K562 (cell line): ENCODE measurements at regions not wholly inside any gene's neighbourhood (a gene's known extent, or its start where the extent isn't known, plus 50 kb on each side); places are given as distances from the start of the nearest gene placed in this dataset.

Experiments
- ATAC-seq: fragments of 200-7000 bp; cut with Tn5 transposase; 3 replicates; pipeline ENCODE4 v1.9.1; 2020; ENCODE audit warnings: moderate library complexity
- BruUV-seq: library from RNA; stranded (reverse); fragments of 400-500 nt; replicated peaks from 2 replicates; lab custom pipeline; 2021; lab: Mats Ljungman, UMichigan
- CTCF ChIA-PET: fragments of 300-600 bp; formaldehyde crosslinking; extraction: SDS; loops from one replicate; lab custom pipeline; 2021; ENCODE audit warnings: low intra/inter-chr PET ratio; lab: Yijun Ruan, JAX
- POLR2A ChIA-PET: fragments of 300-600, 350-650 bp; sonication (Branson Sonifier 250); formaldehyde crosslinking; extraction: SDS; loops from one replicate; lab custom pipeline; 2021; ENCODE audit warnings: antibody characterized with exemption, inconsistent platforms; lab: Yijun Ruan, JAX
- DNase-seq, 4 experiments: peaks; one replicate each; pipeline versions ENCODE4 v3.0.0 to v3.0.0-alpha.2; 2011 to 2018; ENCODE audit warnings: low spot score in 3 of 4, mixed read lengths in 3 of 4; ENCODE audit errors: extremely low read depth in 1 of 4
- FAIRE-seq: peaks from 2 replicates; lab custom pipeline; 2011; peaks lifted over from hg19 to GRCh38; lab: Jason Lieb, UNC
- H2AFZ ChIP-seq: 2 replicates; pipeline ENCODE4 v1.6.0; 2011; ENCODE audit warnings: low read depth, low read length, control low read depth, inconsistent platforms
- H3K27ac ChIP-seq: fragments of 200-600 bp; 3 replicates; pipeline ENCODE4 v1.8.0; 2011; ENCODE audit warnings: low read depth, mild to moderate bottlenecking, control low read depth, inconsistent platforms, low read length, moderate library complexity, mixed read lengths; ENCODE audit errors: extremely low read depth
- H3K27me3 ChIP-seq, 2 experiments: fragments of 300-600 bp in 1 of 2; 2 replicates in 1 of 2; 3 replicates in 1 of 2; pipeline versions ENCODE4 v1.6.0 to v1.8.0; 2011; ENCODE audit warnings: inconsistent platforms in 2 of 2, low read length in 2 of 2, mild to moderate bottlenecking in 1 of 2, mixed read lengths in 1 of 2, moderate library complexity in 1 of 2; ENCODE audit not compliant: control insufficient read depth in 2 of 2, insufficient read depth in 2 of 2
- H3K36me3 ChIP-seq: fragments of 300-600 bp; 3 replicates; pipeline ENCODE4 v1.8.0; 2011; ENCODE audit warnings: mild to moderate bottlenecking, low read length, inconsistent platforms; ENCODE audit not compliant: control insufficient read depth, insufficient read depth
- H3K4me1 ChIP-seq, 2 experiments: fragments of 200-600 bp in 1 of 2; replicated peaks in 1 of 2; 2 replicates in 1 of 2; 3 replicates in 1 of 2; pipeline versions ENCODE4 v1.5.1 to v1.8.0; 2011; ENCODE audit warnings: inconsistent platforms in 2 of 2, low read length in 2 of 2, mild to moderate bottlenecking in 1 of 2, mixed read lengths in 1 of 2, moderate library complexity in 1 of 2; ENCODE audit not compliant: control insufficient read depth in 2 of 2, insufficient read depth in 2 of 2
- H3K4me2 ChIP-seq: 2 replicates; pipeline ENCODE4 v1.6.1; 2011; ENCODE audit warnings: low read length, control low read depth, inconsistent platforms, mixed read lengths; ENCODE audit not compliant: insufficient read depth
- H3K4me3 ChIP-seq: fragments of 200-600 bp; sonication (generic), shearing (Covaris generic); 2 replicates; pipeline ENCODE4 v1.5.1; 2016; ENCODE audit warnings: control low read depth, inconsistent platforms
- H3K79me2 ChIP-seq: fragments of 200-600 bp; 3 replicates; pipeline ENCODE4 v1.8.0; 2011; ENCODE audit warnings: low read length, inconsistent platforms; ENCODE audit not compliant: control insufficient read depth, insufficient read depth
- H3K9ac ChIP-seq, 2 experiments: 2 replicates each; pipeline versions ENCODE4 v1.6.0 to v1.6.1; 2011; ENCODE audit warnings: low read depth in 2 of 2, low read length in 2 of 2, control low read depth in 1 of 2, inconsistent platforms in 1 of 2, mild to moderate bottlenecking in 1 of 2, mixed read lengths in 1 of 2; ENCODE audit not compliant: insufficient read depth in 1 of 2
- H3K9me1 ChIP-seq: one replicate; pipeline ENCODE4 v1.6.0; 2011; ENCODE audit warnings: inconsistent platforms, mild to moderate bottlenecking, low read length, moderate library complexity; ENCODE audit not compliant: control insufficient read depth, insufficient read depth
- H3K9me3 ChIP-seq: replicated peaks from 2 replicates; pipeline ENCODE4 v1.5.1; 2011; ENCODE audit warnings: low read depth, low read length, inconsistent platforms; ENCODE audit not compliant: control insufficient read depth, insufficient read depth
- H4K20me1 ChIP-seq: replicated peaks from 2 replicates; pipeline ENCODE4 v1.6.1; 2011; ENCODE audit warnings: low read length, inconsistent platforms, mixed read lengths; ENCODE audit not compliant: control insufficient read depth, insufficient read depth
- ATF7 ChIP-seq: fragments of 450-650 bp; IDR thresholded peaks from 2 replicates; pipeline ENCODE4 v1.7.1; 2014; ENCODE audit warnings: mild to moderate bottlenecking, moderate library complexity
- CEBPG ChIP-seq, 3 experiments: fragments of 200-800 bp in 1 of 3; sonication (Bioruptor generic) in 1 of 3; sonication (generic) in 1 of 3; formaldehyde crosslinking in 1 of 3; IDR thresholded peaks in 2 of 3; conservative IDR thresholded peaks in 1 of 3; 2 replicates each; pipeline versions ENCODE4 v1.6.1 to v1.8.0; 2016 to 2022; ENCODE audit warnings: missing compliant biosample characterization in 2 of 3, missing genetic modification characterization in 2 of 3, mild to moderate bottlenecking in 1 of 3, missing genetic modification reagents in 1 of 3
- HNRNPL ChIP-seq: fragments of 200-400 bp; formaldehyde crosslinking; IDR thresholded peaks from 2 replicates; pipeline ENCODE4 v1.6.1; 2017; ENCODE audit warnings: low read depth, mild to moderate bottlenecking, low read length
- REST ChIP-seq, 2 experiments: fragments of 450-650 bp; formaldehyde crosslinking in 1 of 2; IDR thresholded peaks; 2 replicates each; pipeline versions ENCODE4 v1.4.0 to v1.6.1; 2014 to 2020; ENCODE audit warnings: mild to moderate bottlenecking in 2 of 2, borderline replicate concordance in 1 of 2, low read depth in 1 of 2
- TSHZ1 ChIP-seq: fragments of 250-450 bp; sonication (Bioruptor Pico); IDR thresholded peaks from 2 replicates; pipeline ENCODE4 v1.4.0; 2020; ENCODE audit warnings: mild to moderate bottlenecking, moderate library complexity
- U2AF1 ChIP-seq: fragments of 200-400 bp; formaldehyde crosslinking; optimal IDR thresholded peaks from 2 replicates; pipeline ENCODE3; 2017; ENCODE audit warnings: mild to moderate bottlenecking, low read depth, low read length, moderate library complexity
- WGBS: fragments of 100-300 bp; shearing (Covaris generic); methylation state at CpG from one replicate; pipeline ENCODE4 v1.1.6; 2016; ENCODE audit warnings: low coverage, mixed read lengths; ENCODE audit not compliant: insufficient coverage; ENCODE audit errors: missing lambda C conversion rate; 5-methylcytosine and 5-hydroxymethylcytosine counted together
- in situ Hi-C: fragments of 300-500 bp; cut with MboI; formaldehyde crosslinking; loops from 4 replicates; pipeline ENCODE4 v1.15.0; 2018; ENCODE audit warnings: inconsistent platforms, mixed read lengths
- intact Hi-C: fragments of 100-400 bp; cut with micrococcal nuclease; formaldehyde crosslinking; loops from 2 replicates; pipeline ENCODE4 v1.14.2; 2022
- TF ChIP-seq, protein P1 (sequence below): fragments of 450-650 bp; formaldehyde crosslinking; IDR thresholded peaks from 2 replicates; pipeline ENCODE4 v1.4.0; 2020; ENCODE audit warnings: mild to moderate bottlenecking, moderate library complexity

DNA sequence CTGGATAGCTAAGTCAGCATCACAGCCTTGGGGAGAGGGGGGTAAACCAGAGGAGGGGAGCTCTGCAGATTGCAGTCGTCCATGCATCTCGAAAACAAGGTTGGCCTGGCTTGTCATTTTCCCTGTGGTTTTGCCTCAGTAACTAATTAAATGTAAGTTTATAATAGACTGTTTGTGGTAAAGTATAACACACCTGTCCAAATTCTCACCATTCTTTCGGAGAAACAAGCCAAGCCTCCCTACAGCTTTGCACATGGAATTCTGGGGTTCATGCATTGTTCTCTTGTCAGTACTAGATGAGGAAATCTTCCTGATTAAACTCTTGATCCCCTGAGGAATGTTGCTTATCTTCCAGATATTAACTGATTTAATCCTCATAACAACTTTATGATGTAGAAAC is 1065.2 kb upstream of the FAM98A start:
- WGBS, result 0% methylated on average over 2 of the region's 3 CpGs
- BruUV-seq, result no TSS peak
- Histone ChIP-seq H2AFZ (no peak overlapping the region), H3K4me2 (no peak overlapping the region), H3K27me3 (no peaks in the 10 kb centered on the region), H4K20me1 (no peaks in the 10 kb centered on the region), H3K79me2 (no peaks in the 10 kb centered on the region), H3K9ac (no peak overlapping the region), H3K36me3 (no peaks in the 10 kb centered on the region), H3K9me1 (no peaks in the 10 kb centered on the region), H3K4me1 (no peaks in the 10 kb centered on the region), H3K4me3 (no peak overlapping the region), H3K9me3 (no peaks in the 10 kb centered on the region), H3K27ac (no peak overlapping the region)
- in situ Hi-C loops (no loop called here), intact Hi-C loops (no loop called here)
- DNase-seq (no peak), FAIRE-seq (no peak), ATAC-seq (no peak)
- ChIA-PET POLR2A (no interaction called here), CTCF (interaction anchor here (0.6 kb wide), 2 partner anchors 31 to 179 kb away, joined by 3 to 4 read pairs; no protein-coding TSS in a partner anchor)
- TF ChIP-seq HNRNPL (no peak), TSHZ1 (no peak), U2AF1 (no peak), ATF7 (no peak), CEBPG (CRISPR knock-in tag; IDR thresholded peaks at IDR 0.05) (no peak), CEBPG (tag; conservative IDR thresholded peaks at IDR 0.05 in 1 of 2, IDR thresholded peaks at IDR 0.05 in 1 of 2) (no peak), REST (IDR thresholded peaks at IDR 0.05; ENCODE audit: borderline replicate concordance) (no peak), REST (CRISPR knock-in tag; IDR thresholded peaks at IDR 0.05; ENCODE audit: low read depth) (no peak)
- TF ChIP-seq, protein P1, sequence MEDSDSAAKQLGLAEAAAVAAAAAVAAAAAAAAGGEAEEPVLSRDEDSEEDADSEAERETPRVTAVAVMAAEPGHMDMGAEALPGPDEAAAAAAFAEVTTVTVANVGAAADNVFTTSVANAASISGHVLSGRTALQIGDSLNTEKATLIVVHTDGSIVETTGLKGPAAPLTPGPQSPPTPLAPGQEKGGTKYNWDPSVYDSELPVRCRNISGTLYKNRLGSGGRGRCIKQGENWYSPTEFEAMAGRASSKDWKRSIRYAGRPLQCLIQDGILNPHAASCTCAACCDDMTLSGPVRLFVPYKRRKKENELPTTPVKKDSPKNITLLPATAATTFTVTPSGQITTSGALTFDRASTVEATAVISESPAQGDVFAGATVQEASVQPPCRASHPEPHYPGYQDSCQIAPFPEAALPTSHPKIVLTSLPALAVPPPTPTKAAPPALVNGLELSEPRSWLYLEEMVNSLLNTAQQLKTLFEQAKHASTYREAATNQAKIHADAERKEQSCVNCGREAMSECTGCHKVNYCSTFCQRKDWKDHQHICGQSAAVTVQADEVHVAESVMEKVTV (CRISPR knock-in tag), result no peak
